GM12878 (cell line): ENCODE measurements at regions not wholly inside any gene's neighbourhood (a gene's known extent, or its start where the extent isn't known, plus 50 kb on each side); places are given as distances from the start of the nearest gene placed in this dataset.
A peak's percentile ranks its signal among the peaks of the same experiment; 100 is the strongest.

Experiments
- ATAC-seq: fragments of 200-7000 bp; cut with Tn5 transposase; 3 replicates; pipeline ENCODE4 v1.9.1; 2020; ENCODE audit warnings: mild to moderate bottlenecking, moderate library complexity
- BruUV-seq: library from RNA; stranded (reverse); fragments of 400-500 nt; replicated peaks from 2 replicates; lab custom pipeline; 2021; lab: Mats Ljungman, UMichigan
- CTCF ChIA-PET: fragments of 300-600 bp; sonication (Branson Sonifier 250); formaldehyde crosslinking; extraction: SDS; loops from one replicate; lab custom pipeline; 2021; ENCODE audit warnings: inconsistent platforms; lab: Yijun Ruan, JAX
- POLR2A ChIA-PET: fragments of 350-600 bp; formaldehyde crosslinking; extraction: SDS; loops from one replicate; lab custom pipeline; 2021; ENCODE audit warnings: inconsistent platforms; lab: Charles Lee
- RAD21 ChIA-PET: fragments of 300-600 bp; sonication (Branson Sonifier 250); formaldehyde crosslinking; loops from one replicate; lab custom pipeline; 2023; ENCODE audit warnings: antibody characterized with exemption; ENCODE audit not compliant: unreplicated experiment; lab: Charles Lee
- SMC1A ChIA-PET: fragments of 300-600 bp; sonication (Branson Sonifier 250); formaldehyde crosslinking; loops from one replicate; lab custom pipeline; 2023; ENCODE audit not compliant: unreplicated experiment, uncharacterized antibody; lab: Charles Lee
- DNase-seq: peaks from one replicate; pipeline ENCODE4 v3.0.0-alpha.2; 2011; ENCODE audit warnings: low read depth, low spot score
- FAIRE-seq: peaks from 3 replicates; lab custom pipeline; 2011; peaks lifted over from hg19 to GRCh38; lab: Jason Lieb, UNC
- H2AFZ ChIP-seq: 2 replicates; pipeline ENCODE4 v1.6.0; 2011; ENCODE audit warnings: low read depth, low read length, control low read depth; ENCODE audit not compliant: control insufficient read depth
- H3K27ac ChIP-seq: 2 replicates; pipeline ENCODE4 v1.5.1; 2011; ENCODE audit warnings: control low read depth; ENCODE audit not compliant: control insufficient read depth, insufficient read depth
- H3K27me3 ChIP-seq, 2 experiments: replicated peaks in 1 of 2; 2 replicates each; pipeline versions ENCODE4 v1.6.0 to v1.6.1; 2011; ENCODE audit warnings: low read length in 1 of 2; ENCODE audit not compliant: control insufficient read depth in 2 of 2, insufficient read depth in 2 of 2
- H3K36me3 ChIP-seq, 2 experiments: 2 replicates each; pipeline ENCODE4 v1.5.1; 2011; ENCODE audit warnings: low read length in 1 of 2; ENCODE audit not compliant: control insufficient read depth in 2 of 2, insufficient read depth in 2 of 2
- H3K4me1 ChIP-seq: 2 replicates; pipeline ENCODE4 v1.6.1; 2011; ENCODE audit warnings: mild to moderate bottlenecking, low read length, moderate library complexity, mixed read lengths; ENCODE audit not compliant: control insufficient read depth, insufficient read depth
- H3K4me2 ChIP-seq: 2 replicates; pipeline ENCODE4 v1.6.0; 2011; ENCODE audit warnings: control low read depth; ENCODE audit not compliant: control insufficient read depth, insufficient read depth
- H3K4me3 ChIP-seq: fragments of 200-600 bp; sonication (generic); 2 replicates; pipeline ENCODE4 v1.5.1; 2016
- H3K79me2 ChIP-seq: 2 replicates; pipeline ENCODE4 v1.6.0; 2011; ENCODE audit warnings: low read length; ENCODE audit not compliant: control insufficient read depth, insufficient read depth
- H3K9ac ChIP-seq: 2 replicates; pipeline ENCODE4 v1.8.0; 2011; ENCODE audit warnings: low read length, control low read depth, mixed read lengths; ENCODE audit not compliant: control insufficient read depth, insufficient read depth
- H3K9me3 ChIP-seq: replicated peaks from 3 replicates; pipeline ENCODE4 v1.5.1; 2011; ENCODE audit warnings: mild to moderate bottlenecking, low read length; ENCODE audit not compliant: control insufficient read depth, insufficient read depth
- H4K20me1 ChIP-seq: 2 replicates; pipeline ENCODE4 v1.6.0; 2011; ENCODE audit not compliant: control insufficient read depth, insufficient read depth
- CEBPZ ChIP-seq: fragments of 150-350 bp; IDR thresholded peaks from 2 replicates; pipeline ENCODE4 v1.6.1; 2016; ENCODE audit warnings: low read depth, low read length
- CHD4 ChIP-seq: fragments of 200-600 bp; sonication (generic); IDR thresholded peaks from 2 replicates; pipeline ENCODE4 v1.6.1; 2016; ENCODE audit warnings: mild to moderate bottlenecking
- EED ChIP-seq: sonication (generic); IDR thresholded peaks from 2 replicates; pipeline ENCODE4 v1.6.1; 2016; ENCODE audit warnings: antibody characterized with exemption, low read depth
- EGR1 ChIP-seq, 2 experiments: IDR thresholded peaks; 1 replicate in 1 of 2; 2 replicates in 1 of 2; pipeline ENCODE4 v1.6.1; 2011 to 2012; ENCODE audit warnings: low read depth in 2 of 2, low read length in 2 of 2, borderline replicate concordance in 1 of 2, mild to moderate bottlenecking in 1 of 2, moderate library complexity in 1 of 2
- KAT2A ChIP-seq: conservative IDR thresholded peaks from 2 replicates; pipeline ENCODE4 v1.6.1; 2011; ENCODE audit warnings: low read depth, low read length; ENCODE audit not compliant: control insufficient read depth
- MTA2 ChIP-seq: fragments of 450-650 bp; IDR thresholded peaks from 2 replicates; pipeline ENCODE4 v1.6.1; 2016; ENCODE audit warnings: low read depth, mild to moderate bottlenecking, moderate library complexity
- NFXL1 ChIP-seq: fragments of 450-650 bp; IDR thresholded peaks from 2 replicates; pipeline ENCODE4 v1.6.1; 2017; ENCODE audit warnings: antibody characterized with exemption, mild to moderate bottlenecking, borderline replicate concordance
- RAD21 ChIP-seq: IDR thresholded peaks from 2 replicates; pipeline ENCODE4 v1.6.1; 2011; ENCODE audit warnings: mild to moderate bottlenecking, low read depth, low read length, moderate library complexity; ENCODE audit not compliant: insufficient read depth
- SPI1 ChIP-seq: IDR thresholded peaks from 2 replicates; pipeline ENCODE4 v1.6.1; 2011; ENCODE audit warnings: low read depth, mild to moderate bottlenecking, low read length, moderate library complexity, borderline replicate concordance; ENCODE audit not compliant: insufficient read depth
- TBL1XR1 ChIP-seq: IDR thresholded peaks from 2 replicates; pipeline ENCODE4 v1.6.1; 2012; ENCODE audit warnings: low read depth, low read length, improper control_type of control experiment
- TCF3 ChIP-seq: IDR thresholded peaks from 2 replicates; pipeline ENCODE4 v1.6.1; 2012; ENCODE audit warnings: low read depth, mild to moderate bottlenecking, low read length, borderline replicate concordance; ENCODE audit not compliant: insufficient read depth
- WRNIP1 ChIP-seq: IDR thresholded peaks from 2 replicates; pipeline ENCODE4 v1.6.1; 2011; ENCODE audit warnings: low read depth, low read length, improper control_type of control experiment, borderline replicate concordance
- WGBS: methylation state at CpG from one replicate; pipeline ENCODE4 v1.1.6; 2016; ENCODE audit warnings: low lambda C conversion rate; ENCODE audit not compliant: insufficient replicate concordance, insufficient coverage; ENCODE audit errors: missing lambda C conversion rate; 5-methylcytosine and 5-hydroxymethylcytosine counted together
- in situ Hi-C: fragments of 300-500 bp; cut with MboI; formaldehyde crosslinking; loops from 9 replicates; pipeline ENCODE4 v1.14.3; 2018; ENCODE audit warnings: mixed read lengths
- intact Hi-C: fragments of 100-400 bp; cut with micrococcal nuclease; formaldehyde crosslinking; loops from one replicate; pipeline ENCODE4 v1.14.2; 2022; ENCODE audit not compliant: unreplicated experiment

DNA sequence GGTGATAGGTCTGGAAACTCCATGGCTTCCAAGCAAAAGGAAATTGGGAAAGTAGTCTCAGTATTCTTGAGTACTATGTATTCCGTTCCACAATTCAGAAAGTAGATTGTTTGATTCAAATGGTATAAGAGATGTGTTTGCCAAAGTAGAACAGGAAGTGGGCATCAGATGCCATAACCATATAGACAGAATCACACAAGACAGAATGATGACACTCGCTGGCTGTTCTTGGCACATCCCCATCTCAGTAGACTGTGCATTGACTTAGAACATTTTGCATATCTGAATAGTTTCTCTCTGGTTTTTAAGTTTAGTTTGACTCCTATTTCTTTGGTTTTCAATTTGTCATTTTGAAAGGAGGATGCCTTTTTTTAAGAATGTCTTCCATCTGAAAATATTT lies 221.1 kb upstream of the RGS6 start:
- H3K9me3 ChIP-seq, result no peaks in the 10 kb centered on the region
- no peaks in the 10 kb centered on the region for H3K27me3 ChIP-seq
- H3K4me1 ChIP-seq, result no peaks in the 10 kb centered on the region
- 61% methylated on average over 2 of the region's 2 CpGs for whole genome bisulfite sequencing
- no peak overlapping the region for H2AFZ ChIP-seq
- H3K27ac ChIP-seq, result no peak overlapping the region
- POLR2A ChIA-PET, result interaction anchor here (0.7 kb wide), 1 partner anchor 60 kb away, joined by 3 read pairs; no protein-coding TSS in a partner anchor
- FAIRE-seq (no peak), ATAC-seq (peak; percentile 40; the same call in 1 of the 3 replicates), DNase-seq (no peak)
- intact Hi-C loops, result no loop called here
- SMC1A ChIA-PET, result interaction anchor here (0.7 to 2.1 kb wide), 5 partner anchors 13 to 620 kb away, joined by 3 to 6 read pairs (median 3); no protein-coding TSS in a partner anchor
- H3K9ac ChIP-seq, result no peak overlapping the region
- RAD21 ChIA-PET, result no interaction called here
- in situ Hi-C loops, result no loop called here
- CTCF ChIA-PET, result interaction anchor here (1.1 to 2.1 kb wide), 4 partner anchors 10 to 753 kb away, joined by 3 to 11 read pairs (median 4); no protein-coding TSS in a partner anchor
- TF ChIP-seq RAD21 (no peak), SPI1 (peak; percentile 9; the same call in 1 of the 2 replicates)
- no peaks in the 10 kb centered on the region for H3K79me2 ChIP-seq
- H3K4me2 ChIP-seq, result no peak overlapping the region
- no TSS peak for BruUV-seq
- H4K20me1 ChIP-seq, result no peaks in the 10 kb centered on the region
- H3K4me3 ChIP-seq, result no peak overlapping the region
- peaks cover 5 to 10% of the 10 kb centered on the region in 2 experiments for H3K36me3 ChIP-seq

DNA sequence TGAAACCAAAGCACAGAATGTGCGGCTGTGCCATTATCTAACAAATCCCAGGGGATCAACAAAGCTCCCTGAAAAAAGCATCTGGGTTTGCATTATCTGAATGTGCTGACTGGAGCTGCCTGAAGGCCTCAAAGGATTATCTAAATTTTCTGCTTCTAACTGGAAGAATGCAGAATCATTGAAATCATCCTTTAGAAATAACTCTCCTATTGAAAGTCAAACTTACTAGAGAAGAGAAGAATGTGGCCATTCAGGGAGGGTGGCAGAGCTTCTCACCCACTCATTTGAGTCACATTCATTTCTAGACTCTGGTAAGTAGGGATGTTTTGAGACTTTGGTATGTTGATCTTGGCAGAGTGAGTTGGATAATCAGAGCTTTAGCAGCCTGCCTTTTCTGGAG lies 220.6 kb upstream of the RGS6 start:
- FAIRE-seq, result no peak
- Histone ChIP-seq H3K4me3 (no peak overlapping the region), H2AFZ (no peak overlapping the region), H3K27ac (no peak overlapping the region), H3K9ac (no peak overlapping the region), H3K79me2 (no peaks in the 10 kb centered on the region), H4K20me1 (no peaks in the 10 kb centered on the region), H3K4me1 (no peaks in the 10 kb centered on the region), H3K4me2 (no peak overlapping the region), H3K36me3 (peaks cover 7 to 11% of the 10 kb centered on the region in 2 experiments), H3K27me3 (no peaks in the 10 kb centered on the region), H3K9me3 (no peaks in the 10 kb centered on the region)
- ChIA-PET CTCF (interaction anchor here (0.6 to 2.1 kb wide), 8 partner anchors 9 to 752 kb away, joined by 3 to 11 read pairs (median 3); no protein-coding TSS in a partner anchor), SMC1A (interaction anchor here (0.7 to 2.1 kb wide), 5 partner anchors 12 to 620 kb away, joined by 3 to 6 read pairs (median 3); no protein-coding TSS in a partner anchor), POLR2A (no interaction called here), RAD21 (interaction anchor here (0.8 kb wide), 1 partner anchor 219 kb away, joined by 3 read pairs; no protein-coding TSS in a partner anchor)
- intact Hi-C loops (no loop called here), in situ Hi-C loops (no loop called here)
- 100% methylated on average over 1 of the region's 1 CpG for WGBS
- no peak; the same call in 2 of the 3 replicates for ATAC-seq
- no TSS peak for BruUV-seq
- DNase-seq, result no peak
- TF ChIP-seq WRNIP1 (no peak), TBL1XR1 (no peak), TCF3 (no peak), KAT2A (no peak), NFXL1 (no peak), EGR1 (IDR thresholded peaks at IDR 0.05; ENCODE audit: borderline replicate concordance in 1 of 2, low read depth in 2 of 2, low read length in 2 of 2) (no peak), EED (no peak), CHD4 (no peak), MTA2 (no peak), CEBPZ (no peak)
